PC-9 (cell line): ENCODE measurements at regions not wholly inside any gene's neighbourhood (a gene's known extent, or its start where the extent isn't known, plus 50 kb on each side); places are given as distances from the start of the nearest gene placed in this dataset.

Experiments
- CTCF ChIP-seq: fragments of 200-600 bp; sonication (generic); conservative IDR thresholded peaks from 2 replicates; pipeline ENCODE4 v1.6.1; 2017; ENCODE audit warnings: mixed run types, antibody characterized with exemption, mild to moderate bottlenecking, moderate library complexity
- EZH2 ChIP-seq: fragments of 200-600 bp; sonication (generic); IDR thresholded peaks from 2 replicates; pipeline ENCODE4 v1.8.0; 2017; ENCODE audit warnings: antibody characterized with exemption, low read depth

GRCh38 chr18:2424420-2424819 is 146.9 kb downstream of the METTL4 start:
- no peak for TF ChIP-seq CTCF
- TF ChIP-seq EZH2, result no peak
